H1 (cell line): ENCODE measurements at regions not wholly inside any gene's neighbourhood (a gene's known extent, or its start where the extent isn't known, plus 50 kb on each side); places are given as distances from the start of the nearest gene placed in this dataset.

ENCODE experiments used
- ASH2L ChIP-seq: fragments of 200-600, 300-600 bp; sonication (generic); IDR thresholded peaks from one replicate; pipeline ENCODE4 v1.7.1; 2017; ENCODE audit warnings: low read length
- NRF1 ChIP-seq: IDR thresholded peaks from 2 replicates; pipeline ENCODE4 v1.6.1; 2011; ENCODE audit warnings: mild to moderate bottlenecking, low read depth, low read length, improper control_type of control experiment
- POLR2A ChIP-seq, 2 experiments: IDR thresholded peaks; 1 replicate in 1 of 2; 2 replicates in 1 of 2; pipeline ENCODE4 v1.6.1; 2011; ENCODE audit warnings: low read depth in 2 of 2, low read length in 2 of 2, mild to moderate bottlenecking in 2 of 2; ENCODE audit errors: control extremely low read depth in 1 of 2
- SIN3A ChIP-seq, 2 experiments: IDR thresholded peaks in 1 of 2; conservative IDR thresholded peaks in 1 of 2; 2 replicates each; pipeline ENCODE4 v1.6.1; 2011 to 2012; ENCODE audit warnings: low read length in 2 of 2, improper control_type of control experiment in 1 of 2, low read depth in 1 of 2, mild to moderate bottlenecking in 1 of 2

DNA sequence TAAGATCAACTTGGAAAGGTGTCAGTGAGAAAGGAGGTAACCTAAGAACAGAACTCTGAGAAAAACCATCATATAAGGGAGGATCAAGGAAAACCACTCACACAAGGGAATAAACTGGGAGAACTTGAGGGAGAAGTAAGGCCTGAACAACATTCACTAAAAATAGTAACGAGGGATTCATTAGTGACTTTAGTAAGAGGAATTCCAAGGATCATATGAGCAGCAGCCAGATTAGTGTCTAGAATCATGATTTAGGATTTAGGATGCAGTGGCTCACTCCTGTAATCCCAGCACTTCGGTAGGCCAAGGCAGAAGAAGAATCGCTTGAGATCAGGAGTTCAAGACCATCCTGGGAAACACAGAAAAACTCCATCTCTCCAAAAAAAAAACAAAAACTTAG is 376.5 kb upstream of the MARCKS start (continued):
- no peak for TF ChIP-seq ASH2L
- TF ChIP-seq NRF1 = no peak
- TF ChIP-seq POLR2A (IDR thresholded peaks at IDR 0.05; ENCODE audit: control extremely low read depth in 1 of 2, low read depth in 2 of 2, low read length in 2 of 2) = no peak
- no peak for TF ChIP-seq SIN3A (conservative IDR thresholded peaks at IDR 0.05 in 1 of 2, IDR thresholded peaks at IDR 0.05 in 1 of 2; ENCODE audit: low read depth in 1 of 2, low read length in 2 of 2)
- TF ChIP-seq, all 59 proteins: peak for 0
